Uterus (tissue), 3 donors: ENCODE measurements at regions not wholly inside any gene's neighbourhood (a gene's known extent, or its start where the extent isn't known, plus 50 kb on each side); places are given as distances from the start of the nearest gene placed in this dataset.

Experiments used
- DNase-seq, 2 donors: peaks; one replicate each; pipeline ENCODE4 v3.0.0-alpha.2; 2019 to 2020
- H3K27ac ChIP-seq, 2 donors: fragments of 200-600 bp; sonication (generic); 1 replicate in 1 of 2; 2 replicates in 1 of 2; pipeline ENCODE4 v1.5.1; 2016 to 2018
- H3K27me3 ChIP-seq, 2 donors: fragments of 200-600 bp; sonication (generic); one replicate each; pipeline ENCODE4 v1.5.1; 2018 to 2019; ENCODE audit warnings: control low read depth in 1 of 2
- H3K36me3 ChIP-seq, 2 donors: fragments of 200-600 bp; sonication (generic); one replicate each; pipeline ENCODE4 v1.5.1; 2019; ENCODE audit warnings: control low read depth in 1 of 2
- H3K4me1 ChIP-seq, 2 donors: fragments of 200-600 bp; sonication (generic); one replicate each; pipeline ENCODE4 v1.5.1; 2018 to 2019; ENCODE audit warnings: control low read depth in 1 of 2
- H3K4me3 ChIP-seq, 2 donors: fragments of 200-600 bp; sonication (generic); 1 replicate in 1 of 2; 2 replicates in 1 of 2; pipeline ENCODE4 v1.5.1; 2018 to 2019; ENCODE audit warnings: mild to moderate bottlenecking in 1 of 2
- H3K9me3 ChIP-seq, 2 donors: fragments of 200-600 bp; sonication (generic); one replicate each; pipeline ENCODE4 v1.5.1; 2019; ENCODE audit warnings: control low read depth in 1 of 2
- CTCF ChIP-seq, 4 experiments: fragments of 200-600 bp in 2 of 4; fragments of 450-650 bp in 2 of 4; sonication (generic) in 2 of 4; IDR thresholded peaks; one replicate each; pipeline ENCODE4 v1.5.1; 2016 to 2019; ENCODE audit warnings: antibody characterized with exemption in 4 of 4, mild to moderate bottlenecking in 2 of 4, moderate library complexity in 1 of 4
- POLR2A ChIP-seq, 2 donors: fragments of 450-650 bp; IDR thresholded peaks; one replicate each; pipeline ENCODE4 v1.6.1; 2016; ENCODE audit warnings: antibody characterized with exemption in 2 of 2, mild to moderate bottlenecking in 1 of 2, moderate library complexity in 1 of 2
- intact Hi-C: fragments of 100-400 bp; cut with DNase I; formaldehyde crosslinking; loops from one replicate; pipeline ENCODE4 v1.15.1; 2023; ENCODE audit warnings: low total_unique reads
- donor health status: DM: yes; HTN: yes; CAD: no.

GRCh38 chr7:126303926-126304325 is 948.8 kb downstream of the GRM8 start:
- TF ChIP-seq CTCF (IDR thresholded peaks at IDR 0.05): no peak
- TF ChIP-seq POLR2A (IDR thresholded peaks at IDR 0.05): no peak
- no peaks in the 10 kb centered on the region for H3K27me3 ChIP-seq
- no peak overlapping the region for H3K27ac ChIP-seq
- no peaks in the 10 kb centered on the region for H3K4me1 ChIP-seq
- DNase-seq: no peak
- no peak overlapping the region for H3K4me3 ChIP-seq
- intact Hi-C loops: no loop called here
- H3K36me3 ChIP-seq: no peaks in the 10 kb centered on the region
- no peaks in the 10 kb centered on the region for H3K9me3 ChIP-seq

GRCh38 chr7:126302639-126303038 is 950.1 kb downstream of the GRM8 start:
- DNase-seq: no peak
- no peaks in the 10 kb centered on the region for H3K36me3 ChIP-seq

GRCh38 chr7:126286317-126286716 is 966.4 kb downstream of the GRM8 start:
- no peak for DNase-seq
- intact Hi-C loops: no loop called here
- no peak for TF ChIP-seq CTCF (IDR thresholded peaks at IDR 0.05)
- TF ChIP-seq POLR2A (IDR thresholded peaks at IDR 0.05): no peak
- Histone ChIP-seq H3K27ac (no peak overlapping the region), H3K27me3 (no peaks in the 10 kb centered on the region), H3K9me3 (no peaks in the 10 kb centered on the region), H3K4me3 (no peak overlapping the region), H3K4me1 (no peaks in the 10 kb centered on the region), H3K36me3 (no peaks in the 10 kb centered on the region)

More at GRCh38 chr7:126302639-126303038, 950.1 kb downstream of the GRM8 start:
- no peak overlapping the region for H3K4me3 ChIP-seq
- no peaks in the 10 kb centered on the region for H3K4me1 ChIP-seq
- no peaks in the 10 kb centered on the region for H3K9me3 ChIP-seq
- intact Hi-C loops: no loop called here
- no peak overlapping the region for H3K27ac ChIP-seq
- TF ChIP-seq CTCF (IDR thresholded peaks at IDR 0.05) (no peak), POLR2A (IDR thresholded peaks at IDR 0.05) (no peak)
- H3K27me3 ChIP-seq: no peaks in the 10 kb centered on the region

- H3K36me3 ChIP-seq: no peaks in the 10 kb centered on the region
- no peaks in the 10 kb centered on the region for H3K9me3 ChIP-seq
- H3K27ac ChIP-seq: no peak overlapping the region
- DNase-seq: no peak
- H3K4me1 ChIP-seq: no peaks in the 10 kb centered on the region
- H3K27me3 ChIP-seq: no peaks in the 10 kb centered on the region
- H3K4me3 ChIP-seq: no peak overlapping the region
- no peak for TF ChIP-seq CTCF (IDR thresholded peaks at IDR 0.05)
- no peak for TF ChIP-seq POLR2A (IDR thresholded peaks at IDR 0.05)
- intact Hi-C loops: no loop called here
These were observed 1016.5 kb downstream of the GRM8 start for GRCh38 chr7:126236261-126236660.

- Histone ChIP-seq H3K4me3 (no peak overlapping the region), H3K36me3 (no peaks in the 10 kb centered on the region), H3K27me3 (no peaks in the 10 kb centered on the region), H3K27ac (no peak overlapping the region), H3K4me1 (no peaks in the 10 kb centered on the region), H3K9me3 (no peaks in the 10 kb centered on the region)
- no peak for DNase-seq
- intact Hi-C loops: no loop called here
- TF ChIP-seq CTCF (IDR thresholded peaks at IDR 0.05) (no peak), POLR2A (IDR thresholded peaks at IDR 0.05) (no peak)
These were observed 1024.2 kb downstream of the GRM8 start for GRCh38 chr7:126228356-126229061.
